OCI-M2 (cell line): ENCODE measurements at regions not wholly inside any gene's neighbourhood (a gene's known extent, or its start where the extent isn't known, plus 50 kb on each side); places are given as distances from the start of the nearest gene placed in this dataset.

Source experiments
- DNase-seq: peaks from one replicate; lab custom pipeline; 2025; ENCODE audit not compliant: unreplicated experiment; lab: John Stamatoyannopoulos, UW

GRCh38 chr5:167509076-167509475 lies 782.4 kb upstream of the WWC1 start:
- DNase-seq: no peak

GRCh38 chr5:167511276-167511675 lies 780.2 kb upstream of the WWC1 start:
- DNase-seq: no peak

DNA sequence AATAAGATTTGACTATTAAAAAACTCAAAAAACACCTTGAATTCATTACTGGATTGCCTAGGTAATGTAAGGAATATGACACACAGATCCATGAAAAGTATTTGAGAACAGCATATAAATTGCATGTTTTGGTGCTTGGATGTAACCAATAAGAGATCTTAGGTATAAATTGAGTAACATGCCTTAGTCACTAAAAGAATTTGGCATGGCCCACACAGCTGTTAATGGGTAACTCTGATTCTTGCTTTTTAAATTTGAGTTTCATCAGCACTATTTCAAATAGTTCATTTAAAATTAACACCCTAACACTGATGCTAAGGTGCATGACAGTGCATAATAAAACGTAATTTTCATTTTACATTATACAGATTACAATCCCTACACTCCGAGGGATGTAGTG lies 779.3 kb upstream of the WWC1 start:
- no peak for DNase-seq

- no peak for DNase-seq
Measured at GRCh38 chr5:167513381-167513780, 778.1 kb upstream of the WWC1 start.

DNA sequence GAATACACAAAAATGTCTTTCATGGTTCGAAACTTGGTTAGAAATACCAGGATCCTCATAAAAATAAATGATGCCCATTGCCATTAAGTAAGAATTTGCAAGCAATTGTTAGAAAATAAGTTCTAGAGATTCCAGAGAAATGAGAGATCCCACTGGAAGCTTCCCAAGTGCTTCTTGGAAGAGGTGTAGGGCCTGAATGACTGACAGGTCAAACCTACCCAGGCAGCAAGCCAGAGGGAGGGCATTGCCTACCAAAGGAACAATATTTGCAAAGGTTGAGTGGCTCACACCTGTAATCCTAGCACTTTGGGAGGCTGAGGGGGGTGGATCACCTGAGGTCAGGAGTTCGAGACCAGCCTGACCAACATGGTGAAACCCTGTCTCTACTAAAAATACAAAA lies 777.0 kb upstream of the WWC1 start:
- DNase-seq: no peak

- DNase-seq: no peak
Measured at GRCh38 chr5:167525004-167525403, 766.4 kb upstream of the WWC1 start.

DNA sequence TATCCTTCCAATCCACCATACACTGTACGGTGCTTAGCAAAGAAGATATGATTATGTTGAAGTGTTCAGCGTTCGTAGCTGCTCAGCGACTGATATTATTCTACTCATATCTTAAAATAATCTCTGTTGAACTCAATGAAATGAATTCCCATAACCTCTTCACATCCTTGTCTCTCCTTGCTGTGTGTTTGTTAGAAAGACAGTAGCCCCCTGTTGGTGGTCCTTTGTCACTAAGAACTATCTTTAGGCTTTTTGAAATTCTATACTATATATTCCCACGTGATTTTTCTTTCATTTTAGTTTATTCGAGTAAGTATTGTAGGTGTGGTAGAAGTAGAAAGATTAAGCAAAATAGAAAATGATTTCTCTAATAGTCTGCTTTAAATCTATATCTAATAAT lies 762.8 kb upstream of the WWC1 start:
- no peak for DNase-seq

GRCh38 chr5:167530548-167530947 lies 760.9 kb upstream of the WWC1 start:
- no peak for DNase-seq

DNA sequence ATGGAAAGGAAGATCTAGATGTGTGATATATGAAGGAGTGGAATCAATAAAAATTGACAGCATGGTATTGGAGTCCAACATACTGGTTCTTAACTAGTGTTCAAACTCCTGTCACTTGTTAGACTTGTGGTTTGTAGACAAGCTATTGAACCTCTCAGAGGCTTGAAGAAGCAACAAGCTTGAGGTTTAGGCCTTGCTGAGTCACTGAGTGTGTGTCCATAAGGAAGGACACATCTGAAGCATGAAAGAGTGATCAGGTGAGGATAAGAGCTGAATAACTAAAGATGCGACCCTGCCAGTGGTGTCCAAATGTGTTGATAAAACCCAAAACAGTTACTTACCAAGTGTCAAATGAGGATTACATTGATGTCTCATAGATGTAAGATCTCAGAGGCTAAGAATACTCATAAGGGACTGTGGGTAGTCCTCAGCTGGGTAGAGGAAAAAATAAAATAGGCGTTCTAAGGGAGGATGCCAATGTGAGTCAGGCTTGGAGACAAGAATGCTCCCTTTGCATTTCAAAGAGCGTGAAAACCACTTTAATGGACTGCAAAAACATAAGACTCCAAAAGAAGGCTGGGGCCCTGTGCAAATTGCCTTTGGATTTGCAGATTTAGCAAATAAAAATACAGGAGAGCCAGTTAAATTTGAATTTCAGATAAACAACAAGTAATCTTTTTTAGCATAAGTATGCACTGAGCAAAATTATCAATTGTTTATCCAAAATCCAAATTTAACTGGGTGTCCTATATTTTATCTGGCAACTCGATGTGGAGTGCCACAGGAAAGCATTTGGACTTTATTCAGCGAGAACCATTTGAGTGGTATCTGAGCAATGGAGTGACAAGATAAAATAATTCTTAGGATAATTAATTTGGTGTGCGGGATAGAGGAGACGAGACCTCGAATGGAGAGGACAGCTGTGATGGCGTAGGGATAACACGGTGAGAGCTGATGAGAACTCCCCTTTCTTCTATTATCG lies 757.3 kb upstream of the WWC1 start:
- DNase-seq: no peak

DNA sequence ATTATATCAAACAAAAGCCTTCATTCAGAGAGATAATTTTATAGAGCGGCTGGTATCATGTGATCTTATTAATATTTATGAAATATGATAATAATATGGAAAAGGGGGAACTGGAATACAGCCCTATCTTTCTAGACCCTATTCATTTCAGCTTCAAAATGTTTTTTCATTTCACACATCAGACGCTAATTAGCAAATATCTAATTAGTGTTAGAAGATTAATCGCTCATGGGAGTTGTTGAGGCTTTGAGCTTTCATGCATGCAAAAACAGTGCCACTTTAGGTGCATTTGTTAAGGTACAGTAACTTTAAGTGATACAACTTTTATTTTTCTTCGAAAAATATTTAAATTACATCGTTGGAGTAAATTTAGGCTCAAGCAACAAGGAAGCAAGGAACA lies 751.7 kb upstream of the WWC1 start:
- no peak for DNase-seq

DNA sequence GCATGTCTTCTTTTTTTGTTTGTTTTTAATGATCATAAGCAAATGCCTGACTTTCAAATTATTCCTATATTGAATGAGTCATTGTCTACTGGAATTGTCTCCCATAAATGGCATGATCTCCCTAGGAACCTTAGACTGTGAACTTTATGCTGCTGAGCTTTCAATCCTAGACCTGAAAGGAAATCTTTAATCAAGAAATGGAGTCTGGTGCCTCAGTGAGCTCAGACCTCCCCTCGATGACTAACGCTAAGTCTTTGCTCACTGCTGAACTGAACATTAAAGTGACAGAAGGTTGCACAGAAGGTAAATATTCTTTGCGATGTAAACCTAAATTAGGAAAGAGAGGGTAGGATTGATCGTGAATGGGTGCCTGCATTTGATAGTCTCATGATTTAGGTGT lies 745.2 kb upstream of the WWC1 start:
- no peak for DNase-seq

DNA sequence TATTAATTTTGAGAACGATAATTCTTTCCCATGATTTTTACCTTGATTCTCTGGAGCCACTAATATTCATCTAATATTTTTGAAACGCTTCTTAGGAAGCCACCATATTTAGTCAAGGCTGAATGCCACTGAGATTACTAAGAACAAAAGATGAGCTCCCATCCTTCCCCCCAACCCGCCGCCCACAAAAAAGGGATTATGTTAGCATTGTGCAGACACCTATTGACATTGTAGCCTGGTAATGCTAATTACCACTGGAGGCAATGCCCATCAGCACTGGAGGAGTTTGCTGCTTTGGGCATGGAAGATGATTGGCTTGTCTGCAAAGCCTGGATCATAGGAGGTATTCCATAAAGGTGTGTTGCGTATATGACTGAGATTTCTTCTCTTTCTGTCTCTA lies 739.1 kb upstream of the WWC1 start:
- DNase-seq: no peak

DNA sequence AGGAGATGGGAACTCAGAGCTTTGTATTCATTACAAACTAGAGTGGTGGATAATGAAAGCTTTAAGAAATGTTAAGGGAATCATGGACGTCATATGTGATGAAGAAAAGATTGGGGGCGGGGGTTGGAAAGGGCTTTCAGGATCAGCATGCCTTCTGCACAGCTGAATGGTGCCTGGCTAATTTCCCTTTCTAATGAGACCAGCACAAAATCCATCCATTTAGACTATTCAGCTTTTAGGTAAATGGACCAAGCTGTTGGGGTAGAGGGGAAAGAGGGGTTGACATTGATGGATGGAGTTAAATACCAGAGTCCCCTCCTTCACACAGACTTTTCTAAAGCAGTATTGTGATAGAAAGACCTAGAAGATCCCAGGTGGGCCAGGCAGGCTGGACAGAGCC lies 737.9 kb upstream of the WWC1 start:
- no peak for DNase-seq

GRCh38 chr5:167554564-167555290 lies 736.7 kb upstream of the WWC1 start:
- no peak for DNase-seq

- no peak for DNase-seq
Measured at GRCh38 chr5:167555565-167556166, 735.8 kb upstream of the WWC1 start.

- DNase-seq: no peak
Measured at GRCh38 chr5:167557359-167557758, 734.1 kb upstream of the WWC1 start.

DNA sequence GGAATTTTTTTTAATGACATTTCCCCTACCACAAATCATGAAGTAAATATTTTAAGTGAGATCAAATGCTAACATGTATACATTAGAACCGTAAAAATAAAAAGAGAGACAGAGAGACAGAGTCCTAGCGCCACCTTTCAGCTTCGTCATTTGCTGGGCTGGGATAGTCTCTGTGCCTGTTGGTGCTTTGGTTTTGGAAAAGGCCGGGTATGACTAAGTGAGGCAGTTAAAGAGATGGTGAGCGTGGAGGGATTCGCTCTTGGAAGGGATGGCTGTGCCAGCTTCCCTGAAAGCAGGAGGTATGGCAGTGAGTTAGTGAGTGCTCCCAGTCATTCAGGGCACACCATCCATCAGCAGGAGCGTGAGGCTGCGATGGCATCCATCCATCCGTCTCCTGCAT lies 729.6 kb upstream of the WWC1 start:
- DNase-seq: no peak

DNA sequence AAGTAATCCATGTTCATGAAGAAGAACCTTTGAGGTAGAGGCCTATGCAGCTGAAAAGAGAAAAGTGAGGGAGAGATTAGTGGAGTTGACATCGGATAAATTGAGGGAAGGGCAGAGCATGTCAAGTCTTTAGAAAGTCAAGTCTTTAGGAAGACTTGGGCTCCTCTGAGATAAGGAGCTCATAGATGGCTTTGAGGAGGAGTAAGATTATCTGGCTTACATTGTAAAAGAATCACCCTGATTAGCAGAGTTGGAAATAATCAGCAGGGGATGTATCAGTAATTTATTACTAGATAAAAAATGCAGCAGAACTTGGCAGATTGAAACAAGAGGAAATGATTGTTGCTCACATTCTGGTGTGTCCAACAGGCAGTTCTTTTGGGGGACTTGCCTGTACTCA lies 727.2 kb upstream of the WWC1 start:
- no peak for DNase-seq

GRCh38 chr5:167565189-167565954 lies 726.1 kb upstream of the WWC1 start:
- DNase-seq: no peak

DNA sequence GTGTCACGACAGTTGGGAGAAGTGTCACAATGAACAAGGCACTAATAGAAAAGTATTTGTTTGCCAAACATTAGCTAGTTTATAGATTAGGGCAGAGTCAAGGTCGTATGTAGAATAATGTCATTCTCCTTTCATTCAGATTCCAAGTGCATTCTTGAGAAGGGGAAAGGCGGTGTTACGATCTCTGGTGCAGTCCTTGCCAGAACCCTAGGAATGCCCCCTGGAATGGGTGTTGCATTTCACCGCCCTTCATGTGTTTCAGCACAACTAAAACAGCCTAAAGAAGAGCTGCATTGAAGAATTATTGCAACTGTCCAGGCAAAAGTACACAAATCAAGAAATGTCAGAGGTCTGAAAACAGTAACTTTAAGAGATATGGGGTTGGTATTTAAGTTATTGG lies 721.0 kb upstream of the WWC1 start:
- DNase-seq: no peak

GRCh38 chr5:167571824-167572223 lies 719.6 kb upstream of the WWC1 start:
- no peak for DNase-seq
